ENCODE measurements at regions not wholly inside any gene's neighbourhood (a gene's known extent, or its start where the extent isn't known, plus 50 kb on each side); places are given as distances from the start of the nearest gene placed in this dataset.

DNA sequence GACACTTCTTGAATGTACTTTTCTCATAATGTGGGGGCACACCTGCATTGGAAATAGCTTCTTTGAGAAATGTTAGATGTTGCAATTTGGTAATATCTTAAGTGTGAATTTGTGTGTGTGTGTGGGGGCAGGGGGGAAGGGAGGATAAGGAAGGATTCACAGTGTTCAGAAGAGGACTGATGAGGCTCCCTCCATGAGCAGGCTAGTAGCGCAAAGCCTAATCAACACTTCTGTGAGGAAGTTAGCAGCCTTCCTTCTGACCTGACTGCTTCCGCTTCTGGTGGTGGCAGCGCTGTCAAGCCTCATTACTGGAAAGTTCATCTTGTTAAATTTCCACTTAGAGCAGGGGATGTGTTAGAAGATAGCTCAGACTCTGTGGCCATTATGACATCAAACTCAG, 295.4 kb upstream of the SPRED2 start:
- TF ChIP-seq RFX5 (IDR thresholded peaks at IDR 0.05; ENCODE audit: low read depth, low read length) (no peak), SMC3 (IDR thresholded peaks at IDR 0.05; ENCODE audit: low read depth, low read length) (no peak), MAFK (IDR thresholded peaks at IDR 0.05; ENCODE audit: low read depth, low read length) (no peak), POLR2A (IDR thresholded peaks at IDR 0.05; ENCODE audit: low read depth, low read length) (no peak), CEBPB (IDR thresholded peaks at IDR 0.05; ENCODE audit: low read depth, low read length) (no peak), MXI1 (IDR thresholded peaks at IDR 0.05; ENCODE audit: borderline replicate concordance, low read depth, low read length) (no peak), BHLHE40 (IDR thresholded peaks at IDR 0.05; ENCODE audit: low read depth, low read length) (no peak), USF2 (IDR thresholded peaks at IDR 0.05; ENCODE audit: low read depth, low read length) (no peak), CHD1 (IDR thresholded peaks at IDR 0.05; ENCODE audit: low read depth, low read length) (no peak), RAD21 (IDR thresholded peaks at IDR 0.05; ENCODE audit: low read length) (no peak), MAZ (IDR thresholded peaks at IDR 0.05; ENCODE audit: borderline replicate concordance, low read depth, low read length) (no peak)
- TF ChIP-seq, protein P1, sequence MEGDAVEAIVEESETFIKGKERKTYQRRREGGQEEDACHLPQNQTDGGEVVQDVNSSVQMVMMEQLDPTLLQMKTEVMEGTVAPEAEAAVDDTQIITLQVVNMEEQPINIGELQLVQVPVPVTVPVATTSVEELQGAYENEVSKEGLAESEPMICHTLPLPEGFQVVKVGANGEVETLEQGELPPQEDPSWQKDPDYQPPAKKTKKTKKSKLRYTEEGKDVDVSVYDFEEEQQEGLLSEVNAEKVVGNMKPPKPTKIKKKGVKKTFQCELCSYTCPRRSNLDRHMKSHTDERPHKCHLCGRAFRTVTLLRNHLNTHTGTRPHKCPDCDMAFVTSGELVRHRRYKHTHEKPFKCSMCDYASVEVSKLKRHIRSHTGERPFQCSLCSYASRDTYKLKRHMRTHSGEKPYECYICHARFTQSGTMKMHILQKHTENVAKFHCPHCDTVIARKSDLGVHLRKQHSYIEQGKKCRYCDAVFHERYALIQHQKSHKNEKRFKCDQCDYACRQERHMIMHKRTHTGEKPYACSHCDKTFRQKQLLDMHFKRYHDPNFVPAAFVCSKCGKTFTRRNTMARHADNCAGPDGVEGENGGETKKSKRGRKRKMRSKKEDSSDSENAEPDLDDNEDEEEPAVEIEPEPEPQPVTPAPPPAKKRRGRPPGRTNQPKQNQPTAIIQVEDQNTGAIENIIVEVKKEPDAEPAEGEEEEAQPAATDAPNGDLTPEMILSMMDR (conservative IDR thresholded peaks at IDR 0.05; ENCODE audit: low read depth, low read length), result no peak

Data from IMR-90 (cell line).